Umbilical cord (tissue), 1 donor: ENCODE measurements at regions not wholly inside any gene's neighbourhood (a gene's known extent, or its start where the extent isn't known, plus 50 kb on each side); places are given as distances from the start of the nearest gene placed in this dataset.
"Not testable (repeated sequence)": the region's sequence is repeated elsewhere in the genome, so short reads cannot be mapped to it uniquely, and the experiment has no call there.

Source experiments
- DNase-seq: peaks from one replicate; pipeline ENCODE4 v3.0.0-alpha.2; 2015; ENCODE audit warnings: low spot score

- not testable (repeated sequence) for DNase-seq
These were observed 871.4 kb upstream of the DEFB115 start for GRCh38 chr20:30386099-30386498.

- DNase-seq: not testable (repeated sequence)
These were observed 869.6 kb upstream of the DEFB115 start for GRCh38 chr20:30387823-30388222.

GRCh38 chr20:30393523-30393922, 863.9 kb upstream of the DEFB115 start:
- DNase-seq: not testable (repeated sequence)

GRCh38 chr20:30397111-30397510, 860.4 kb upstream of the DEFB115 start:
- not testable (repeated sequence) for DNase-seq

GRCh38 chr20:30405061-30405460, 852.4 kb upstream of the DEFB115 start:
- not testable (repeated sequence) for DNase-seq

- not testable (repeated sequence) for DNase-seq
These were observed 851.9 kb upstream of the DEFB115 start for GRCh38 chr20:30405585-30405984.

GRCh38 chr20:30406370-30406769, 851.1 kb upstream of the DEFB115 start:
- DNase-seq: not testable (repeated sequence)

GRCh38 chr20:30412972-30413371, 844.5 kb upstream of the DEFB115 start:
- DNase-seq: no peak

GRCh38 chr20:30417387-30417786, 840.1 kb upstream of the DEFB115 start:
- not testable (repeated sequence) for DNase-seq

GRCh38 chr20:30418378-30418777, 839.1 kb upstream of the DEFB115 start:
- DNase-seq: not testable (repeated sequence)

- DNase-seq: no peak
These were observed 838.0 kb upstream of the DEFB115 start for GRCh38 chr20:30419466-30419865.

GRCh38 chr20:30419871-30420420, 837.5 kb upstream of the DEFB115 start:
- not testable (repeated sequence) for DNase-seq
